HEK293 (cell line): ENCODE measurements at regions not wholly inside any gene's neighbourhood (a gene's known extent, or its start where the extent isn't known, plus 50 kb on each side); places are given as distances from the start of the nearest gene placed in this dataset.

Source experiments
- CTCF ChIA-PET: fragments of 350-600 bp; formaldehyde crosslinking; extraction: SDS; loops from one replicate; lab custom pipeline; 2021; ENCODE audit warnings: antibody characterized with exemption; lab: Yijun Ruan, JAX
- POLR2A ChIA-PET: fragments of 300-600 bp; formaldehyde crosslinking; extraction: SDS; loops from one replicate; lab custom pipeline; 2020; ENCODE audit warnings: antibody characterized with exemption, inconsistent platforms; lab: Yijun Ruan, JAX
- H3K27ac ChIP-seq: fragments of 200-500 bp; sonication (Bioruptor generic); 2 replicates; pipeline ENCODE4 v1.5.1; 2014; ENCODE audit warnings: low read depth, low read length, control low read depth, inconsistent platforms; ENCODE audit errors: extremely low read depth
- H3K36me3 ChIP-seq, 2 experiments: fragments of 200-500 bp in 1 of 2; sonication (Bioruptor generic) in 1 of 2; 1 replicate in 1 of 2; 2 replicates in 1 of 2; pipeline ENCODE4 v1.5.1; 2014 to 2017; ENCODE audit warnings: inconsistent platforms in 2 of 2, low read length in 2 of 2; ENCODE audit not compliant: control insufficient read depth in 2 of 2, insufficient read depth in 1 of 2
- H3K4me1 ChIP-seq: fragments of 200-500 bp; sonication (Bioruptor generic); 2 replicates; pipeline ENCODE4 v1.5.1; 2014; ENCODE audit warnings: mild to moderate bottlenecking, low read length, inconsistent platforms; ENCODE audit not compliant: control insufficient read depth, insufficient read depth
- H3K4me3 ChIP-seq: 2 replicates; pipeline ENCODE4 v1.5.1; 2011; ENCODE audit warnings: low read depth, mild to moderate bottlenecking, control low read depth, low read length, moderate library complexity
- H3K9me3 ChIP-seq: fragments of 200-500 bp; sonication (Bioruptor generic); 2 replicates; pipeline ENCODE4 v1.5.1; 2014; ENCODE audit warnings: low read depth, low read length, inconsistent platforms; ENCODE audit not compliant: control insufficient read depth, insufficient read depth
- EGR2 ChIP-seq: fragments of 450-650 bp; formaldehyde crosslinking; IDR thresholded peaks from 2 replicates; pipeline ENCODE4 v1.5.1; 2016; ENCODE audit warnings: low read depth, missing biosample characterization, missing genetic modification characterization
- HIC1 ChIP-seq: fragments of 450-650 bp; formaldehyde crosslinking; IDR thresholded peaks from 2 replicates; pipeline ENCODE4 v1.5.1; 2016; ENCODE audit warnings: missing biosample characterization, missing genetic modification characterization
- HOXD13 ChIP-seq: sonication (generic); formaldehyde crosslinking; IDR thresholded peaks from 2 replicates; pipeline ENCODE4 v1.8.0; 2022; ENCODE audit warnings: missing genetic modification reagents, borderline replicate concordance
- INSM2 ChIP-seq: fragments of 450-650 bp; formaldehyde crosslinking; IDR thresholded peaks from 2 replicates; pipeline ENCODE4 v1.5.1; 2016; ENCODE audit warnings: missing biosample characterization, missing genetic modification characterization
- KLF10 ChIP-seq: fragments of 450-650 bp; IDR thresholded peaks from 2 replicates; pipeline ENCODE4 v1.5.1; 2018; ENCODE audit warnings: missing biosample characterization, mild to moderate bottlenecking, missing genetic modification characterization
- PBX3 ChIP-seq: sonication (generic); formaldehyde crosslinking; IDR thresholded peaks from 2 replicates; pipeline ENCODE4 v1.8.1; 2022; ENCODE audit warnings: mild to moderate bottlenecking, moderate library complexity, missing genetic modification reagents
- SCRT1 ChIP-seq: fragments of 450-650 bp; formaldehyde crosslinking; IDR thresholded peaks from 2 replicates; pipeline ENCODE4 v1.5.1; 2016; ENCODE audit warnings: missing biosample characterization, missing genetic modification characterization, borderline replicate concordance
- SP3 ChIP-seq: fragments of 450-650 bp; formaldehyde crosslinking; IDR thresholded peaks from 2 replicates; pipeline ENCODE4 v1.5.1; 2016; ENCODE audit warnings: missing biosample characterization, missing genetic modification characterization
- ZBTB6 ChIP-seq: fragments of 450-650 bp; formaldehyde crosslinking; IDR thresholded peaks from 2 replicates; pipeline ENCODE4 v1.5.1; 2017; ENCODE audit warnings: missing biosample characterization, missing genetic modification characterization
- ZBTB7A ChIP-seq: fragments of 450-650 bp; formaldehyde crosslinking; IDR thresholded peaks from 2 replicates; pipeline ENCODE4 v1.5.1; 2016; ENCODE audit warnings: low read depth, missing biosample characterization, missing genetic modification characterization
- ZFHX2 ChIP-seq: fragments of 450-650 bp; formaldehyde crosslinking; conservative IDR thresholded peaks from 2 replicates; pipeline ENCODE4 v1.5.1; 2016; ENCODE audit warnings: missing biosample characterization, missing genetic modification characterization
- ZNF10 ChIP-seq: fragments of 450-650 bp; formaldehyde crosslinking; IDR thresholded peaks from 2 replicates; pipeline ENCODE4 v1.5.1; 2017; ENCODE audit warnings: missing biosample characterization, missing genetic modification characterization
- ZNF221 ChIP-seq: fragments of 450-650 bp; formaldehyde crosslinking; IDR thresholded peaks from 2 replicates; pipeline ENCODE4 v1.5.1; 2017; ENCODE audit warnings: missing biosample characterization, missing genetic modification characterization, borderline replicate concordance
- ZNF26 ChIP-seq: fragments of 450-650 bp; formaldehyde crosslinking; IDR thresholded peaks from 2 replicates; pipeline ENCODE4 v1.5.1; 2016; ENCODE audit warnings: missing biosample characterization, missing genetic modification characterization
- ZNF274 ChIP-seq, 2 experiments: fragments of 200-500 bp in 1 of 2; fragments of 450-650 bp in 1 of 2; sonication (Bioruptor generic) in 1 of 2; formaldehyde crosslinking in 1 of 2; IDR thresholded peaks; 2 replicates each; pipeline versions ENCODE4 v1.5.1 to v1.6.1; 2014 to 2016; ENCODE audit warnings: borderline replicate concordance in 1 of 2, inconsistent platforms in 1 of 2, low read length in 1 of 2, missing biosample characterization in 1 of 2, missing genetic modification characterization in 1 of 2
- ZNF404 ChIP-seq: fragments of 450-650 bp; formaldehyde crosslinking; IDR thresholded peaks from 2 replicates; pipeline ENCODE4 v1.5.1; 2017; ENCODE audit warnings: missing biosample characterization, missing genetic modification characterization
- ZNF514 ChIP-seq: fragments of 450-650 bp; formaldehyde crosslinking; IDR thresholded peaks from 2 replicates; pipeline ENCODE4 v1.5.1; 2016; ENCODE audit warnings: missing biosample characterization, missing genetic modification characterization
- ZNF549 ChIP-seq: fragments of 450-650 bp; IDR thresholded peaks from 2 replicates; pipeline ENCODE4 v1.5.1; 2018; ENCODE audit warnings: missing biosample characterization, missing genetic modification characterization, mild to moderate bottlenecking, inconsistent platforms, moderate library complexity
- ZNF571 ChIP-seq: fragments of 450-650 bp; formaldehyde crosslinking; IDR thresholded peaks from 2 replicates; pipeline ENCODE4 v1.5.0; 2017; ENCODE audit warnings: missing biosample characterization, missing genetic modification characterization
- ZNF658 ChIP-seq: fragments of 450-650 bp; formaldehyde crosslinking; IDR thresholded peaks from 2 replicates; pipeline ENCODE4; 2016; ENCODE audit warnings: missing biosample characterization, missing genetic modification characterization
- ZNF677 ChIP-seq: fragments of 450-650 bp; IDR thresholded peaks from 2 replicates; pipeline ENCODE4 v1.5.0; 2018; ENCODE audit warnings: missing biosample characterization, mild to moderate bottlenecking, missing genetic modification characterization, moderate library complexity
- ZNF843 ChIP-seq: fragments of 450-650 bp; formaldehyde crosslinking; IDR thresholded peaks from 2 replicates; pipeline ENCODE4 v1.5.1; 2016; ENCODE audit warnings: missing biosample characterization, missing genetic modification characterization
- ZSCAN23 ChIP-seq: fragments of 450-650 bp; formaldehyde crosslinking; IDR thresholded peaks from 2 replicates; pipeline ENCODE4 v1.5.1; 2016; ENCODE audit warnings: missing biosample characterization, missing genetic modification characterization
- ZSCAN30 ChIP-seq: fragments of 450-650 bp; IDR thresholded peaks from 2 replicates; pipeline ENCODE4 v1.5.1; 2018; ENCODE audit warnings: missing biosample characterization, mild to moderate bottlenecking, missing genetic modification characterization, moderate library complexity

- TF ChIP-seq ZNF571 (tag by site-specific recombination), result no peak
- no peak for TF ChIP-seq ZNF404
- TF ChIP-seq ZBTB7A (tag by site-specific recombination), result no peak
- no peak for TF ChIP-seq ZNF10 (tag by site-specific recombination)
- no peak for TF ChIP-seq ZNF274 (IDR thresholded peaks at IDR 0.05; ENCODE audit: low read length)
- TF ChIP-seq ZNF274 (tag by site-specific recombination; IDR thresholded peaks at IDR 0.05; ENCODE audit: borderline replicate concordance), result no peak
- no peak for TF ChIP-seq EGR2 (tag by site-specific recombination)
- no peak for TF ChIP-seq ZNF221 (tag by site-specific recombination)
- no peak for TF ChIP-seq ZNF549
- no peak for TF ChIP-seq PBX3 (CRISPR knock-in tag)
- no peak for TF ChIP-seq ZNF26 (tag by site-specific recombination)
- TF ChIP-seq HOXD13, result no peak
- TF ChIP-seq SCRT1, result no peak
- no peak for TF ChIP-seq HIC1 (tag by site-specific recombination)
- no peak for TF ChIP-seq KLF10
- ChIA-PET POLR2A (no interaction called here), CTCF (no interaction called here)
- no peaks in the 10 kb centered on the region for H3K4me1 ChIP-seq
- H3K4me3 ChIP-seq, result no peak overlapping the region
- H3K27ac ChIP-seq, result no peak overlapping the region
- H3K36me3 ChIP-seq, result no peaks in the 10 kb centered on the region
- H3K9me3 ChIP-seq, result no peaks in the 10 kb centered on the region
Measured at GRCh38 chr4:52350926-52351325, 299.8 kb downstream of the SPATA18 start.

- Histone ChIP-seq H3K4me3 (no peak overlapping the region), H3K4me1 (no peaks in the 10 kb centered on the region), H3K27ac (no peak overlapping the region), H3K9me3 (no peaks in the 10 kb centered on the region), H3K36me3 (no peaks in the 10 kb centered on the region)
- TF ChIP-seq ZNF677 (tag by site-specific recombination), result no peak
- no peak for TF ChIP-seq ZSCAN30 (tag by site-specific recombination)
- no peak for TF ChIP-seq ZSCAN23 (tag by site-specific recombination)
- TF ChIP-seq ZNF843 (tag by site-specific recombination), result no peak
- TF ChIP-seq ZNF658 (tag by site-specific recombination), result no peak
- no peak for TF ChIP-seq SP3 (tag by site-specific recombination)
- no peak for TF ChIP-seq ZFHX2
- TF ChIP-seq INSM2 (tag by site-specific recombination), result no peak
- TF ChIP-seq ZBTB6 (tag by site-specific recombination), result no peak
- TF ChIP-seq ZNF514, result no peak
- POLR2A ChIA-PET, result no interaction called here
- CTCF ChIA-PET, result interaction anchor here (0.5 to 1.2 kb wide), 5 partner anchors 18 to 1171 kb away, joined by 3 read pairs; no protein-coding TSS in a partner anchor
Measured at GRCh38 chr4:52358366-52358765, 300.7 kb downstream of the USP46 start.
